NCI-H1694 treated with DMSO at 0.1 percent for 48 hours (cell line): ENCODE measurements at regions not wholly inside any gene's neighbourhood (a gene's known extent, or its start where the extent isn't known, plus 50 kb on each side); places are given as distances from the start of the nearest gene placed in this dataset.
"Not testable (repeated sequence)": the region's sequence is repeated elsewhere in the genome, so short reads cannot be mapped to it uniquely, and the experiment has no call there.

Source experiments
- DNase-seq: peaks from one replicate; lab custom pipeline; 2025; lab: John Stamatoyannopoulos, UW

DNA sequence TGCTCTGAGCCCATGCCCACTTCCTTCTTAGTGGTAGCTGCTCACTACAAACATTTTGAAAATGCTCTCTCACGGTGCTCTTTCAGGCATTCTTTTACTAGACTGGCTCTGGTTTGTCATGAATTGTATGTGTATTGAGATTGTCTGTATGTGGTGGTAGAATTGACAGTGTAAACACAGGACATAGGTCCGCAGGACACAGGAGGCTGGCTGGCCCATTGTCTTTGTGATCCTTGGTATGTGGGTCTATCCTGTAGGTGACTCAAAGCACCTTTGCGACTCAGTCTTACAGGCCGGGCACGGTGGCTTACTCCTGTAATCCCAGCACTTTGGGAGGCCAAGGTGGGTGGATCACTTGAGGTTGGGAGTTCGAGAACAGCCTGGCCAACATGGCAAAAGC is 250.9 kb downstream of the C12orf75 start:
- no peak for DNase-seq

DNA sequence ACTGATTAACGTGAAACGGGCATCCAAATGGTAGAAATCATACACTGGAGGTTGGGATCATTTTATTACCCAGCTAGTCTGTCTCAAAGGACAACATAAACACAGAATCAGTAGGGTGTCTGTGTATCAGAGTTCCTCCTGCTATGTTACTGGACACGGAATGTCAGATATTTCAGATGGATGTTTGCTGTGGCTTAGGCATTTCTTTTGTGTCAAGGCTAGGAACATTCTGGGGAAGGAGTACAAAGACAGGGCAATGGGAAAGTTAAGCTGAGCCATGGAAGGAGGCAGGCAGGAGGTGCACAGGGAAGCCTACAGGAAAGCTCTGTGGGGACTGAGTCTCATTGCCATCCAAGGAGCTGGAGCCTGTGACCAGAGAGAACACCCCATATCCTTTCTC is 254.6 kb downstream of the C12orf75 start:
- DNase-seq: no peak

DNA sequence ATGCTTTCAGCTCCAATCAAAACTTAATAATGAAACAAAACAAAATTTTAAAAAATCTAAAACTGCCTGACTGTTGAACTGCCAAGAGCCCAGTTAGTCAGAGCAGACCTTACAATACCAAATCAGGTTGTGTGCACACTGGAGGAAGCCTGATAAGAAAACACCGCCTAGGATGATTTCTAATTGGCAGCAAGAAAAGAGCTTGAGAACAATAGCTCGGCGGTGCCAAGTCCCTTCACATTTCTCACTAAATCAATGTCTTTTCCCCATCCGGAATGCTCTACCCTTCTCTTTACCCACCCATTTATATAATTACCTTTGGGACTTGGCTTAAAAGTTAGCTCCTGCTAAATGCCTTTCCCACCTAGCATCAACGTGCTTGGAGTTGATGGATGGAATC is 256.7 kb downstream of the C12orf75 start:
- DNase-seq: no peak

DNA sequence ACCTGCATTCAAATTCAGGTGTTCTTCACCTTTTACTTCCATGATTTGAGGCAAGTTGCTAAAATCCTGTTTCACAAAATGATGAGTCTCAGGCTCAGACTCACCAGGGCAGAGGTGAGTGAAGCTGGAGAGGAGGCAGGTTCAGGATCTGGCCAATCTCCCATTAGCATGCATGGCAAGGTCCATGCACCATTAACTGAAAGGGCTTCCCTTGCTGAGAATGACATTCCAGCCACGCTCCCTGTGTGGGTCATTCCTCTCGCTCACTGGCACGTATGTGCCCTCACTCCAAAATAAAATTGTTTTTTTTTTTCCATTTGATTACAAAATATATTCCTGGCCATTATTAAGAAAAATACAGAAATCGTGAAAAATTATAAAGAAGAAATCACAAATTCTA is 257.6 kb downstream of the C12orf75 start:
- no peak for DNase-seq

DNA sequence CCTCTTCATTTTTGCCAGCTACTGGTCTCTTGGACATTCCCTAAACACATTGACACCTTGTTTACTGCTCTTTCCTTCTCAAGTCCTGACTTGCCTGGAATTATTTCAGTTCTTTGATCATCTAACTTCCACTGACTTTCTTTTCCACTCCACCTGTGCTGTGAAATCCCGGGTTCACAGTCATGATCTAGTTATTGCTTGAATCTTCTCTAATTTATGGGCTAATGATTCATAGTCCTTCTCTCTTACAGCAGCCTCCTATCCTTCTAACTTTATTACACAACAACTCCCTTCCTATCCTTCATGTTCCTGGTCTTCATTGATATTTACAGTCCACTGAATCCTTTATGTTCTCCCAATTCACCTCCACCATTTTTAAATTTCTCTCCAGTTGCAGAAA is 260.1 kb downstream of the C12orf75 start:
- no peak for DNase-seq

DNA sequence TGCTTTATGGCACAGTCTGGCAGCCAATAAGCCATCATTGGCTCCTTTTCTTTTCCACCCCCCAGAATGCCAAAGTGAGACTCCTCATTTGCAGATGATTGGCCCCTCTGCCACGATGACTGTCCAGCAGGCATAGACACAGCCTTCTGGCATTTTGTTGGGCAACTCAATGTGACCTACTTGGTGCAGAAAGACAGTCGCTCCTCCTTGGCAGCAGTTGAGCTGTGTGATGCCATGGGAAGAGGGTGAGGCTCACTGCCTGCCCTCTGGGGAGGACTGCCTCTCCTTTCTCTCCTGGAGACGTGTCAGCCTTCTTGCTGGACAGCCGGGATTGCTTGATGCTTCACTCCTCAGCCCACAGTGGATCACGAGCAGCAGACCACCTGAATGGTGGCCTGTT is 264.9 kb downstream of the C12orf75 start:
- DNase-seq: no peak

DNA sequence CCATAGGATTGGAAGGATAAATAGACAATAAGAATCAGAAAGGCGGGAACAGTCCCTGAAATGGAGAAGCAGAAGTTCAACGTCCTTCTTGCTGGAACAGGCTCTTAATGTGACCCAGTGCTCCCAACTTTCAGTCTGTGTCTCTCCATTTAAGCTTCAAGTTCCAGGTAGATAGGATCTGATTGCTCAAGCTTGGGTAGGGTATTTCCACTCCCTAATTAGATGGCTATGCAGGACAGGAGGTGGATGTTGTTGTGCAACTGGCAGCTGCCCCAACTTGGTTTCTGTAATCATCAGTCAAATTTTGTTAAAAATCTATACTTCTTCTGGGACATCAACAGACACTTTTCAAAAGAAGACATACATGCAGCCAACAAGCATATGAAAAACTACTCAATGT is 266.2 kb downstream of the C12orf75 start:
- no peak for DNase-seq

DNA sequence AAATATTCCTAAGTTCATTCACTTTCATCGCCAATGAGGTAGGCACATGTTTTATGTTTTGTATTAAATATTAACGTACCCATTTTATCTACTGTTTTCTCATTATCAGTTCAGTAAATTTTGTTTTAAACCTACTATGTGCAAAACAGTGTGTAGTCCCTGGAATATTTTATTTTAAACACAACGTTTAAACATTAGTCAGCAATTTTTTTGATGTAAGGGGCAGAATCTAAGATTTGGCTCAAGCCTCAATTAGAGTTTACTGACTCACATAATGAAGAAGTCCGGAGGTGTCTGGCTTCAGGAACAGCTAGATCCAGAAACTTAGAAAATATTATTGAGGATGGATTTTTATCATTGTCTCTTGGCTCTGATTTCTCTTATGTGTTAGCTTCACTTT is 267.5 kb downstream of the C12orf75 start:
- no peak for DNase-seq

DNA sequence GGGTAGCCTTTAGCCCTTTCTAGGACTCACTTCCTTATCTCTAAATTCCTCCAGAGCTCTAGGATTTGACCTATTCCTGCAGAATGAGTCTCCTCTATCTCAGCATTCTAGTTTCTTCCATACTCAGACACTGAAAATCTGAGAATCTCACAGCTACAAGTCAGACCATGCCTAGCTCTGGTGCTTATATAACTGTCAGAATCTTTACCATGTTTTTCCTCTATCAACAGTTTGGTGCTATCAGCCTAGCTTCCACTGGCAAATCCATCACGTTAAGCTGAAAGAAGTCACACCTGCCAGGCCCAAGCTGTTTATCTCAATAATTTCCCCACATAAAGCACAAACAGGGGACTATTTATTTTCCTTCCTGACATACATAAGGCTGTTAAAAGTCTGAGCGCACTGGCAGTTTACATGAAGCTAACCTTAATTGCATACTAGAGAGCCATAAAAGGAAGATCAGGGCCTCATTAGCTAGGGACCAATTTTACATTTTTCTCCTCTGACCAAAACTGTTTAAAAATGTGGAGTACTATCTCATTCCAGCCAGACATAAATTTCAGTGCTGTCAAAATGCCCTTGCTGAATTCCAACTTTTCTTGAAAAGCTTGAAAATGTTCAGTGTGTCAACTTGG is 270.5 kb downstream of the C12orf75 start:
- no peak for DNase-seq

DNA sequence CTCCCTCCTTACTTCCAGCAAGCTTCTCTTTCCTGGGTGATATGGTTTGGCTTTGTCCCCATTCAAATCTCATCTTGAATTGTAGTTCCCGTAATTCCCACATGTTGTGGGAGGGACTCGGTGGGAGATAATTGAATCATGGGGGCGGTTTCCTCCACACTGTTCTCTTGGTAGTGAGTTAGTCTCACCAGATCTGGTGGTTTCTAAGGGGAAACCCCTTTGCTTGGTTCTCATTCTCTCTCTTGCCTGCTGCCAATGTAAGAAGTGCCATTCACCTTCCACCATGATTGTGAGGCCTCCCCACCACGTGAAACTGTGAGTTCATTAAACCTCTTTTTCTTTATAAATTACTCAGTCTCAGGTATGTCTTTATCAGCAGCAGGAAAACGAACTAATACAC is 271.8 kb downstream of the C12orf75 start:
- not testable (repeated sequence) for DNase-seq

DNA sequence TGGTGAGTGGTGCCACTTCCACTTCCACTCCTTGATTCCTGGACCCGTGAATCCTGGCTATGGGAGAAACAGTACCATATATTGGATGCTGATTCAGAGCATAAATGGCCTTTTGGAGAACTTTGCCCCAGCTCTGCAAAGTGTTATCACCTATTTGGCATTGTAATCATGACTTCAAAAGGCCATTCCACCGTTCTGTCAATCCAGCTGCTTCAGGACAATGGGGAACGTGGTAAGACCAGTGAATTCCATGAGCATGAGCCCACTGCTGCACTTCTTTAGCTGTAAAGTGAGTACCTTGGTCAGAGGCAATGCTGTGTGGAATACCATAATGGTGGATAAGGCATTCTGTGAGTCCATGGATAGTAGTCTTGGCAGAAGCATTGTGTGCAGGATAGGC is 273.8 kb downstream of the C12orf75 start:
- not testable (repeated sequence) for DNase-seq

DNA sequence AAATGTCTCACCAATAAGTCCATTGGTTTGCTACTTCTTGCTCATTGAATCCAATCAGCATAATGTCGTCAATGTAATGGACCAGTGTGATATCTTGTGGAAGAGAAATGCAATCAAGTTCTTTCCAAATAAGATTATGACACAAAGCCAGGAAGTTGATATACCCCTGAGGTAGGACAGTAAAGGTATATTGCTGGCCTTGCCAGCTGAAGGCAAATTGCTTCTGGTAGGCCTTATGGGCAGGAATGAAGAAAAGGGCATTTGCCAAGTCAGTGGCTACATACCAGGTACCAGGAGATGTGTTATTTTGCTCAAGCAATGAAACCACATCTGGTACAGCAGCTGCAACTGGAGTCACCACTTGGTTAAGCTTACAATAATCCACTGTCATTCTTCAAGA is 276.1 kb downstream of the C12orf75 start:
- DNase-seq: not testable (repeated sequence)

DNA sequence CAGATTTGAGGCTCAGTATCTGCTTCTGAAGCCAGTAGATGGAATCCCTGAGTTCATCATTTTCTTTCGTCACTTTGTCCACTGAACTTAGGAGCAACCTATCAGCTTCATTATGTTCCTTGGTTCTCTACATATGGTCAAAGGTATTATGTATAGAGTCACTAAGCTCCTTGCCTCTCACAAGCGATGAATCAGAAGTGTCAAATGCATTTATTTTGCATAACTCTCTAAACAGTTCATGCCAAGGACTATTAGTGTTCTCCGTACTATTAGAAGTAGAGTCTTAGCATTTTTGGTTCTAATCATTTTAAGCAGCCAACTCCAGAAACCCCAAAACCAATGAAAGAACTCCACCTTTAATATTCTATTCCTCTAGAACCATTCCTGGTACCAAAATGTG is 278.5 kb downstream of the C12orf75 start:
- not testable (repeated sequence) for DNase-seq

DNA sequence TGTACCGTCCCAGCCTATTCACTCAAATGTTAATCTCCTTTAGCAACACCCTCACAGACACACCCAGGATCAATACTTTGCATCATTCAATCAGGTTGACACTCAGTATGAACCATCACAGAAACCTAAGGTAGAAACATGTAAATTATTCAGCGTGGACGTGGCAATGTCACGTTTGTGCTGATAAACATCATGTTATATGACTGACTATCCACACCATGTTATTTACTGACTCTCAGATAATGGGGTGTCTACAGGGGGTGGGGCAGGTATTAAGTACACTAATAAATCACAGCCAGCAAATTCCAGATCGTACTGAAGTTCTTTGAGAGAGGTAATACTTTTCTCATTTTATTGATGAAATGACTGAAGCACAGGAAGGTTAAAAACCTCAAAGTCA is 280.0 kb downstream of the C12orf75 start:
- DNase-seq: no peak

DNA sequence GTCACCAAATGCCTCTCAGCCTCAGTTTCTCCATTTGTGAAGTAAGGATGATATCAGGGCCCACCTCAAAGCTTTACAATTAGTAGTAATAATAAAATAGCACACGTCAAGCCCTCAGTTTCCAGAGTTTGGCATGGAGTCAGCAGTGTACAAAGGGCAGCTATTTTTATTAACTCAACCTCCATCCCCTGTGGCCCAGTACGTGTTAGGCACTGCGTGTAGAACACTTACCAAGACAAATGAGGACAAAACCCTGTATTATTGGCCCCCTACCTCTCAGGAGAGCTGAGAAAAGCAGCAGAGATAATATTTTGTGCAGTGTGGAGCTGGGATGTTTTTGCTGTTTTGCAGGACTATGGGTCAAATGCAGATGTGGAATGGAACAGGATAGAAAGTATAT is 280.8 kb downstream of the C12orf75 start:
- DNase-seq: no peak

DNA sequence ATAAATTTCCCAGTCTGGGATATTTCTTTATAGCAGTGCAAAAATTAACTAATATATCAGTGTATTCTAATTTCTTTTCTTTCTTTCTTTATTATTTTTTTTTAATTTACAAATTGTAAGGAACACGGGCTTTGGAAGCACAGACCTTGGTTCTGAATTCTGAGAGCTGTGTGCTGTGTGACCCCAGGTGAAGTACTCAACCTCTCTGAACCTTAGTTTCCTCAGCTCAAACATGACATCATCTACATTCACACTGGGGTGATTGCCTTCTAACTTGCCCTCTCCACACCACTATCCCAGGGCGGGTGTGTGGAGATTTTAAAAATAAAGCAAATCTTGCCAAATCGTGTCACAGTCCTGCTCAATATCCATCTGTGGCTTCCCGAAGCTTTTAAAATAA is 282.8 kb downstream of the C12orf75 start:
- no peak for DNase-seq

DNA sequence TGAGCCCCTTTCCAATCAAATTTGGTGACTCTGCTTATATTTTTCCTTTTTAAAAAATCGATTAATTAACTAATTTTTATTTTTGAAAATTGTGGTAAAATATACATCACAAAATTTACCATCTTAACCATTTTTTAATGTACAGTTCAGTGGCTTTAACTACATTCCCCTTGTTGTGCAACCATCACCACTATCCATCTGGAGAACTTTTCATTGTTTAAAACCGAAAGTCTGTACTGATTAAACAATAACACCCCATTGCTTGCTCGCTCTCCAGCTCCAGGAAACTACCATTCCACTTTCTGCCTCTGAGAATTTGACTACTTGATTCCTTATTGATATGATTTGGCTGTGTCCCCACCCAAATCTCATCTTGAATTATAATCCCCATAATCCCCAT is 283.4 kb downstream of the C12orf75 start:
- DNase-seq: no peak

DNA sequence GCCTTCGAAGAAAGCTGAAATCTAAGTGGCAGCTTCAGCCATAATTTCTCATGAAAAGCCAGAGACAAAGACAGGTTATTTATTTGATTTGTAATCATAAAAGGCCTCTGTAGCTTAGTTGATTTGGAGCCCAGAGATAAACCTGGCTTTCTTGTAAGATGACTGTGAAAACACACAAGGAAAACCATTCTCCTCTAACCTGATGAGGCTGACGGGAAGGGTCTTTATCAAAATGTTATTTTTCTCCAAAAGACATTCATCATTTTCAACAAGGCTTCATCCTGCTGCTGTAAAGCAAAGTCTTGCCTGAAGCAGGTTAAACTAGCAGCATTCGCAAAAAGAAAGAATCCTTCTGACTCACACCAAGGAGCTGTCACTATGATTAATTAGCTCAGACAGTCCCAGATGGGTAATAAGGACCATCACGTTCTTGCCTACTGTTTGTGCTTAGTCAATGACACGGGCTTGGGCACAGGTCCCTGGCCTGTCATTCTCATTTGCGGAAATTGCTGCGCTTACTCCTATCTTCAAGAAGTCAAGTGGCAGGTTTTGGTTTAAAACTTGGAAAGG is 286.6 kb downstream of the C12orf75 start:
- DNase-seq: no peak

DNA sequence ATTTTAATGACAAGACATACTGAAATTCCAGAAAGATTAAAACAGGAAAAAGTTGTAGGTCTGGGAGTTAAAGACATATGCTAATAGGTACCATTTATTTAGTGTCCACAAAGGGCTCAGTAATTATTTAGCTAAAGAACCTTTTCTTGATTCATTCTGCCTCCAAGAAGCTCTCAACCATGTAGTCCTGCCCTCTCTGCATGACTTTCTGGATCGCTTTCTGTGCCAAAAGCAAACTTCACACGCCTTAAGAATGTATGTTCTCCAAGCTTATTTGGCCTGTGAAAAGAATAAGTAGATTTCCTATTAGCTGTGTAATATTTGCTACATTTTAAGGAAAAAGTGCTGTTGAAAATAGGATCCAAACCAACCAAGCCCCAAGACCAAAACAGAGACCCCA is 291.7 kb downstream of the C12orf75 start:
- DNase-seq: no peak

DNA sequence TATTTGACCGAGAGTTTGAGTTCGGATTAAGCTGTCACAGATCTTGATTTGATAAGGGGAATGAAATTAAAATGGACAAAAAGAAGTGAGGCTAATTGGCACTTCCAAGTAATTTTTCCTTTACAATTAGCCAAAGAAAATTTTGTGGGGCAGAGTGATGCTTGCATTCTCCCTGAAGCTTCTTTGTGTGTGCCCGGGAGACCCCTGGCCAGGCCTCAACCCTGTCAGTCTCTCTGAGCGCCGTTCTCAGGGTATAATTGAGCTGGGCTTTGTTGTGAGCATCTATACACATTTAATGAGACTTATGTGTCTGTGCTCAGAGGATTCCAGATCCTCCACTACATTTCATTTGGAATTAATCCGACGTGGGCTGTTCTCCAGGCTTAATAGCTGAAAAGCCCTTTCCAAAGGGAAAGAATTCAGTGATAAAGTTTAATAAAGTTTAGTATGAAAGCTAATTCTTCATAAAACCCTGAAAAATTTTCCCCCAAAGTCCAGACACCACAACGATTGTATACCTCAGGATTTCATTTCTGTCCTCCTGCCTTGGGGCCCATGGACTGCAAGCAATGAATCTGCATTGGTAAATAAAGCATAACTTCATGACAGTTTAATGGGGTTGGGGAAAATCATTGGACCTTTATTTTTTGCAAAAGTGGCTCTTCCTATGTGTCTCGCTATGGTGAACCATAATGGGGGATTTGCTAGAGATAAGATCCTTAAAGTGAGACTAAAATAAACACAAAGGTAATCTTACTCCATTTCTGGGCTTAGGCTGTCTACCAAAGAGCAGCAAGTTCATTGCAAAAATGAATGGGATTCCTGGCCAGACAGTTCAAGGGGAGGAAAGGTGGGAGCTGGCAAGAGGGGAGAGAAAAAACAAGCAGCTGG is 292.6 kb downstream of the C12orf75 start:
- no peak for DNase-seq

DNA sequence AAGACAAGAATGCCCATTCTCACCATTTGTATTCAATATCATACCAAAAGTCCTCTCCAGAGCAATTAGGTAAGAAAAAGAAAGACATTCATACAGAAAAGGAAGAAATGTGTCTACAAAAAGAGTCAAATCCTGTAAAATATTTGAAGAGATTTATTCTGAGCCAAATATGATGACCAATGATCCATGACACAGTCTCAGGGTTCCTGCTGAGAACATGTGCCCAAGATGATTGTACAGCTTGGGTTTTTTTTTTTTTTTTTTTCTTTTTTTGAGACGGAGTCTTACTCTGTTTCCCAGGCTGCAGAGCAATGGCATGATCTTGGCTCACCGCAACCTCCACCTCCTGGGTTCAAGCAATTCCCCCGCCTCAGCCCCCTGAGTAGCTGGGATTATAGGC is 296.2 kb downstream of the C12orf75 start:
- DNase-seq: no peak

DNA sequence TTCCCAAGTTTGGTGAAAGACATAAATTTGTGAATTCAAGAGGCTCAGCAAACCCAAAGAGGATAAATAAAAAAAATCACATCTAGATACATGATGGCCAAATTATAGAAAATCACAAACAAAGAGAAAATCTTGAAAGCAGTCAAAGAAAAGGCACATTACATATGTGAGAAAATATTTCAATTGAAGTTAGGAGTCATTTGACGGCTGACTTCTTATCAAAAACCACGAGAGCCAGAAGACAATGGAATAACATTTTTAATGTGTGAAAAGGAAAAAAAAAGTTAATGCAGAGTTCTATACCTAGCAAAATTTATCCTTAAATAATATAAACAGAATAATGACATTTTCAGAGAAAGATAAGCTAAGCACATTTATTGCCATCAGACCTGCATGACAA is 307.0 kb downstream of the C12orf75 start:
- DNase-seq: no peak

DNA sequence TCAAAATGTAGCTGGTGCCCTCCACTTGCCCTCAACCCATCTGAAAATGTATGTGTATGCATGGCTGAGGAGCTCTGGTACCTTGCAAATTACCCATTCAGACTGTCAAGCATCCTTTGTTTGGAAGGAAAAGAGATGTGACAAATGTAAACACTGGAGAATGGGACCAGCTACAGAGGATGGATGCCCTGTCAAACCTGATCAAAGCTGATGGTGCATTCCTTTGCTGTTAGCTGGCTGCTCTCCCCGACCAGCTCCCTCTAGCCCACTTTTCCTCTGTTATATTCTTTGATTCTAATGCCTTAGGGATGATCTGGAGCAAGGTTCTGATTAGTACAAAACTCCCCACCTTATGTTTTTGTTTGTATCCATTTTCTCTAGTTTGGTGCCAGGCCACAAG is 310.3 kb downstream of the C12orf75 start:
- DNase-seq: no peak
